GM23248 (cell line): ENCODE measurements at regions not wholly inside any gene's neighbourhood (a gene's known extent, or its start where the extent isn't known, plus 50 kb on each side); places are given as distances from the start of the nearest gene placed in this dataset.

Experiments used
- EZH2 ChIP-seq: fragments of 200-600 bp; sonication (generic); IDR thresholded peaks from 2 replicates; pipeline ENCODE4 v1.6.1; 2018; ENCODE audit warnings: antibody characterized with exemption, mild to moderate bottlenecking; ENCODE audit not compliant: insufficient read depth, poor library complexity, severe bottlenecking
- EZH2phosphoT487 ChIP-seq: fragments of 200-600 bp; sonication (generic); IDR thresholded peaks from 2 replicates; pipeline ENCODE4 v1.6.1; 2018; ENCODE audit warnings: antibody characterized with exemption, moderate library complexity, mild to moderate bottlenecking, low read depth; ENCODE audit not compliant: insufficient read depth

GRCh38 chr15:31217566-31218270 is 108.9 kb upstream of the KLF13 start:
- no peak for TF ChIP-seq EZH2
- no peak for TF ChIP-seq EZH2phosphoT487
